ENCODE measurements at regions not wholly inside any gene's neighbourhood (a gene's known extent, or its start where the extent isn't known, plus 50 kb on each side); places are given as distances from the start of the nearest gene placed in this dataset.
A peak's percentile ranks its signal among the peaks of the same experiment; 100 is the strongest.

DNA sequence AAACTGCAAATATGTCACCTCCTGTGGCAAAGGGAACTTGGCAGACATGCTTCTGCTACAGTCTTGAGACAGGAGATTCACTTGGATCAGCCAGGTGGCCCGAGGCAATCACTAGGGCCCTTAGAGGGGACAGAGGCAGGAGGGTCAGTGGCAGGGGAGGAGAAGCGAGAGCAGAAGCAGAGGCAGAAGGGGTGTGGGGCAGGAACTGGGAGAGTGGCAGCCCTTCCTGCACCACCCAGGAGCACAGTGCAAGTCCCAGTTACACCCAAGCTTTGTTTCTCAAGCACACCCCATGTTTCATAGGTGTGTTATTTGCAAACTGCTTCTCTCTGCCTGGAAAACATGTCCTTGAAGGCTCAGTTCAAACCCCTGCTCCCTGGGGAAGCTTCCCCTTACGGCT is 309.7 kb upstream of the MYT1L start:
- intact Hi-C loops (cut with micrococcal nuclease): no loop called here
- DNase-seq: no peak
- ATAC-seq: no peak

GRCh38 chr2:2640371-2640770 is 309.3 kb upstream of the MYT1L start:
- DNase-seq (no peak), ATAC-seq (no peak)
- intact Hi-C loops (cut with micrococcal nuclease): no loop called here

GRCh38 chr2:2639251-2640139 is 308.4 kb upstream of the MYT1L start:
- DNase-seq (no peak), ATAC-seq (no peak)
- intact Hi-C loops (cut with micrococcal nuclease): no loop called here

DNA sequence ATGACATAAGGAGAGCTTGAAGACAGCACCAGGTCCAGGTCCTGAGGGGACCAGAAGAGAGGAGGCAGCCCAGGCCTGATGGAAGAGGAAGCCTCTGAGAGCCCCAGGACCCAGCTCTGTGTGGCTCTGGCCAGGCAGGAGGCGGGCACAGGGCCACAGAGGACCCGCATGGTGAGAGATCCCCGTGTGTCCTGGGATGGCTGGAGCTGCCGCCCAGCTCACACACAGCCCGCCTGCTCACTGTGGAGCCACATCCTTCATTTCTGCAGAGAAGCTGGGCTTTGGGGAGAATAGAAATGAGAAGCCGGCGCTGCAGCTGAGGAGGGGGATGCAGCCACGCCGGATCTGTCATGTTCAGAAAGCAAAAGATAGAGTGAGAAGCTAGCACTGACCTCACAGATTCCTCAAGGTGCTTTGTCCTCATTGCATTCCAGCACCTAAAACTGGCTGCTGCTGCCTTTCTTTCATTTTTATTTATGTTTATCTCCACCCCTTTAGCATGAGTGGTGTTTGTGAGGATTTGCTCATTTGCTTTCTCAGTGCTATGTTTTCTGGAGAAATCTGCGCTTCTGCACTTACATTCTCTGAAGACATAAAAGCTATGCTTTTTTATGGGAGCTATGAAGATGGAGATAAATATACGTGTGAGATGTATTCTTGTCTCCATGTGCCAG is 307.6 kb upstream of the MYT1L start:
- intact Hi-C loops (cut with micrococcal nuclease): no loop called here
- ATAC-seq: no peak
- DNase-seq: no peak

DNA sequence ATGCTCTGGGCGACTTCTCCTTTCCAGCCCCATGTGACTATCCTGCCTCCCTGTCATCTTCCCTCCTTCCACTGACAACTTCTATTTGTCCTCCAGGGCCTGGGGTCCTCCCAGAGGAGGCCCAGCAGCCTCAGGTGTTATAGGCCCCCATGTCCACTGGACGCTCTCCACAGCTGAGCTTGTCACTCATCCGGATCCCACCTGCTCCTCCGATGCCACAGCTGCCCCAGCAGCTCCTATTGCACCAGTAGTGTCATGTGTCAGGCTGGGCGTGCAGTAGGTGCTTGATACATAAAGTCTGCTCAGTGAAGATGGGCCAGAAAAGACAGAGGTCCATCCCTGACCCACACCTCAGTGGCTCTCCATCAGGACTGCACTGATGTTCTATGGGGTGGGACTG is 305.7 kb upstream of the MYT1L start:
- intact Hi-C loops (cut with micrococcal nuclease): no loop called here
- no peak for DNase-seq

GRCh38 chr2:2635025-2635528 is 304.0 kb upstream of the MYT1L start:
- no peak for ATAC-seq
- intact Hi-C loops (cut with micrococcal nuclease): no loop called here
- no peak for DNase-seq

More for the DNA sequence above, 305.7 kb upstream of the MYT1L start:
- ATAC-seq: no peak

GRCh38 chr2:2633017-2633416 is 301.9 kb upstream of the MYT1L start:
- DNase-seq: no peak
- ATAC-seq: no peak
- intact Hi-C loops (cut with micrococcal nuclease): no loop called here

DNA sequence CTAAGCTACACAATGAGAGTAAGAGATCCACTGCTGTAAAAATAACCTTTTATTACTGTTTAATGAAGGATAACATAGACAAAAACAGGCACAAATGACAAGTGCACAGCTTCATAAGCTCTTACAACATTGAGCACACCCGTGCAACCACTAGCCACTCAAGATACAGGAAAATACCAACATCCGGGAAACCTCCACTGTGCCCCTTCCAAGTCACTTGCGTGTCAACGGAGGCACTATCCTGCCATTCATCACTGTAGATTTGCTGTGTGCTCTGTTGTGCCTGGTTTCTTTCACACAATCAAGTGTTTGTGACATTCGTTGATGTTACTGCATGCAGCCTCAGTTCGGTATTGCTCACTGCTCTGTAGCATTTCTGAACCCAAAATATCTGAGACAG is 292.9 kb upstream of the MYT1L start:
- ATAC-seq (no peak), DNase-seq (no peak)
- intact Hi-C loops (cut with micrococcal nuclease): no loop called here

DNA sequence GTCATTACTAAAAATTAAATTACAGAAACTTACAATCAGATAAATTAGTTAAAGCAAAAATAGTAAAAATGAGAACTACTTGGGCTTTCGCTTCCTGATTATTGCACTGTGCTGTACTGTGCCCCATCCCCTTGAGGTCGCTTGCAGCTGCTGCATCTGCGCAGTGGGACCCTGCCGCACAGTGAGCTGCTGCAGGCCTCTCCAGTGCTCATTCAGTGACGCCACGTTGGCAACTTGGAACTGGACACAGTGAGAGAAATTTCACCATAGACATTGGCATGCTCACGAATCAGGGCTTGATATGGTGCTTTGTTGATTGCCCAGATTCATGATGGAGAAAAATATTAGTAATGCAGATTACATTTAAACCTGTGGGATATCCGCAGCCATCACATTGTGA is 290.8 kb upstream of the MYT1L start:
- DNase-seq (no peak), ATAC-seq (no peak)
- intact Hi-C loops (cut with micrococcal nuclease): no loop called here

GRCh38 chr2:2620604-2621003 is 289.5 kb upstream of the MYT1L start:
- no peak for DNase-seq
- no peak for ATAC-seq
- intact Hi-C loops (cut with micrococcal nuclease): no loop called here

DNA sequence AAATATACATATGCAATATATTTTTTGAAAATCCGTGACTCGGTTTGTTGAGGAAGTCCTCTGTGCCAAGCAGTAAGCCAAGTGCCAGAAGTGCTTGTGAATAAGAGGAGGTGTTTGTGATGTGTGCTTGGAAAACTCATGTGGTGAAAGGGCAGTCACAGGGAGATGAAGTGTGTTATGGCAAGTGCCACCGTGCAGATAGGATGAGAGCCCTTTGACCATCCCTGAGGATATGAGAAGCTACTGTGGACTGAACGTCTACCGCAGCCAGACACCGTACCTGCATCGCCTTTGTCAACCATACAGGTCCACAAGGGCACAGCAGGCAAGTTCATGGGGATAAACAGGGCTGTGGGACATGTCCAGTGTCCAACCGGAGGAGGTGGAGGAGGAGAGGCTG is 288.9 kb upstream of the MYT1L start:
- ATAC-seq (peak; percentile 54), DNase-seq (no peak)
- intact Hi-C loops (cut with micrococcal nuclease): no loop called here

- DNase-seq: no peak
- intact Hi-C loops (cut with micrococcal nuclease): no loop called here
- no peak for ATAC-seq
Observed at GRCh38 chr2:2614452-2614851, 283.4 kb upstream of the MYT1L start.

- intact Hi-C loops (cut with micrococcal nuclease): no loop called here
- peak; percentile 100 for ATAC-seq
- DNase-seq: peak; percentile 93
Observed at GRCh38 chr2:2613279-2614199, 282.5 kb upstream of the MYT1L start.

GRCh38 chr2:2610751-2611150 is 279.7 kb upstream of the MYT1L start:
- intact Hi-C loops (cut with micrococcal nuclease): no loop called here
- DNase-seq (no peak), ATAC-seq (no peak)

GRCh38 chr2:2600366-2600765 is 269.3 kb upstream of the MYT1L start:
- ATAC-seq (no peak), DNase-seq (no peak)
- intact Hi-C loops (cut with micrococcal nuclease): no loop called here

DNA sequence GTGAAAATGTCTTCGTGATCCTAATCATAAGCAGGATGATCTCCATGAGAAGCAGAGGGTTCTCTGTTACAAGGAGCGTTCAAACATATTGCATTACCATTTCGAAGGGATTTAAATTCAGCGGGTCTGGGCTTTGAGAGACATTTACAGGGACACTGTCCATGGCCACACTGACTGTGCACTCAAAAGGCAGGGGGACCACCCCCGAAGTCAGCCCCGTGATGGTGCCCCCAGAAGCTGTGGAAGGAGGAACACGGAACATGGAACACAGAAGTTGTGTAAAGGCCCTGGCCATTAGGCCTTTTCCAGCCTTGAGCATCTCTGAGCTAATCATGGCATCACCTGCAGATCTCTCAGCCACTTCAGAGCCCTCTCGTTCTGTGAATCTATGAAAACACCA is 268.4 kb upstream of the MYT1L start:
- intact Hi-C loops (cut with micrococcal nuclease): no loop called here
- no peak for DNase-seq
- ATAC-seq: no peak

DNA sequence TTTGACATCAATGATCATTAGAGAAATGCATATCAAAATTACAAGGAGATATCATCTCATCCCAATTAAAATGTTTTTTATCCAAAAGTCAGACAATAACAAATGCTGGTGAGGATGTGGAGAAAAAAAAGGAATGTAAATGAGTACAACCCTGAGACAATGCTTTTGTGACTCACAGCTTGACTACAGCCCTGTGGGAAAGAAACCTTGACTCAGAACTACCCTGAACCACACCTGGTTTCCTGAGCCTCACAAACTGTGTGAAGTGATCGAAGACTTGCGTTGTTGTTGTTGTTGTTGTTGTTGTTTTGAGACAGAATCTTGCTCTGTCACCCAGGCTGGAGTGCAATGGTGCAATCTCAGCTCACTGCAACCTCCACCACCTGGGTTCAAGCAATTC is 266.6 kb upstream of the MYT1L start:
- intact Hi-C loops (cut with micrococcal nuclease): no loop called here
- ATAC-seq (no peak), DNase-seq (no peak)

DNA sequence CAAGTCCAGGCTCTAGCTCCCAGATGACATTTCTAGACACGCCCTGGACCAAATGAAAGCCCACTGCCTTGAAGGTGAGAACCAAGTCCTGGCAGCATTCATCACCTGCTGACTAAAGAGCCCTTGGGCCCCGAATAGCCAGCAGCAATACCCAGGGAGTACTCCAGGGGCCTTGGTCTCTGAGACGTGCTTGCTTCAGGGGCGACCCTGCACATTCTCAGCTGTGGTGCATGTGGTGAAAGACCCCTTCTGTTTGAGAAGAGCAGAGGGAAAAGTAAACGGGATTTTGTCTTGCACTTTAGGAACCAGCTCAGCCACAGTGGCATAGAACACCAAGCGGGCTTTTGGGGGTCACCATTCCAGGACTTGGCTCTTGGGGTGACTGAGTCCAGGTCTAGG is 260.5 kb upstream of the MYT1L start:
- DNase-seq: no peak
- ATAC-seq: no peak
- intact Hi-C loops (cut with micrococcal nuclease): no loop called here

DNA sequence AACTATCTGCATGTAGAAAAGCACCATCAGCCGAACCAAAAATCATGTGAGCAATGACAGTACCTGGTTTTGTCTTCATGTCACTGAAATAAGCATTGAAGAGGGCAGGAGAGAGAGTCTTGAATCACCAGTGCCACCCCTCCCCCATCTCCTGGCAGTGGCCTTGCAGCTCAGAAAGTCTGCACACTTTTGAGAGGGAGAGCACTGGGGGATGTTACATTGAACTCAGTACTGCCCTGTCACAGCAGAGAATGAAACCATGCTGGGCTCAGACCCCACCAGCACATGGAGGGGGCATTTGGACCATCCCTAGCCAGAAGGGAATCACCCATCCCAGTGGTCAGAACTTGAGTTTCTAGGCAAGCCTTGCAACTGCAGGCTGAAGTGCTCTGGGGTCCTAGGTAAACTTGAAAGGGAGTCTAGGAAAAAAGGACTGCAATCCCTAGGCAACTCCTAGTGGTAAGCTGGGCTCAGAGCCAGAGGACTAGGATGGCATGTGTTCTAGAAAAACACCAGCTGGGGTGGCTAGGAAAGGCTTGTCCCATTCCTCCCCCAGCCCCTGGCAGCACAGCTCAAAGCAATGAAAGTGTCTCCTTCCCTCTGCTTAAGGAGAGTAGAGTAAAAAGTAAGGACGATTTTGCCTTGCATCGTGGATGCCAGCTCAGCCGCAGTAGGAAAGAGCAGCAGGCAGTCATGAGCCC is 259.9 kb upstream of the MYT1L start:
- intact Hi-C loops (cut with micrococcal nuclease): no loop called here

More for the DNA sequence above, 259.9 kb upstream of the MYT1L start:
- DNase-seq (no peak), ATAC-seq (no peak)

Measured in left ventricle myocardium superior (tissue), 1 donor.